ENCODE measurements at regions not wholly inside any gene's neighbourhood (a gene's known extent, or its start where the extent isn't known, plus 50 kb on each side); places are given as distances from the start of the nearest gene placed in this dataset.

GRCh38 chr7:17234398-17235031 lies 63.9 kb upstream of the AHR start:
- DNase-seq = no peak

DNA sequence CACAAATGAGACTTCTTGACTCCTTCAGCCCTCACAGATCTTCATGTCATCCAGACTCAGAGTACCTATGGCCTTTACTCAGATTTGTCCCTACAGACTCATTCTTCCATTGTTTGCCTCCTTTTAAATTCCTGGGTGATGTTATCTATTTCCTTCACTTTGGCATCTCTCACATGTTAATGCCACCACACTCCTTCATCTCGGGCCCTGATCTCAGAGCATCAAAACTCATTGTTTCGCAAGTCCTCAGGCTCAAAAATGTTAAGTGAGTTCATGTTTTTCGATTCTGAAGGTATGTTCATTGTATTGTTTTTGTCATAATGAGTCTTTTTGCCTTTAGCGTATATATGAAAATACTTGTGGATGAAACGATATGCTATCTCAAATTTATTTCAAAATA lies 62.3 kb upstream of the AHR start:
- DNase-seq = no peak

GRCh38 chr7:17236603-17237002 lies 61.8 kb upstream of the AHR start:
- no peak for DNase-seq

DNA sequence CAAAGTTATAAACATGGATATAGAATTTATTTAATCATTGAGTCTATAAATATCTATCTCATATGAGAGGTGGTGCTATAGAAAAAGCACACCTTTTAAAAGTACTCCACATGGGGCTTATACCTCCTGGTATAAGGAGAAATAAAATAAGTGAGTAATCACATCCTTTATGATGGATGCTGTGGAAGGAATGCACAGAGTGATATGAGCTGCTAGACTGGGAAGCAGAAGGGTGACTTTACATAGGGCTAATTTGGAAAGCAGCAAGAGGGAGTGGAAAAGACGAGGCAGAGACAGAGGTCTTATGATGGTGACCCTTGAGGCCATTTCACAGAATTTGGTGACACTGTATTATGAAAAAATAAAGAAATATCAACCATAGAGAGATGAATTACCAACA lies 59.4 kb upstream of the AHR start:
- no peak for DNase-seq

- no peak for DNase-seq
These were observed 58.5 kb upstream of the AHR start for GRCh38 chr7:17239683-17240521.

- DNase-seq = no peak
These were observed 55.9 kb upstream of the AHR start for GRCh38 chr7:17242504-17242903.

GRCh38 chr7:17244786-17245185 lies 53.7 kb upstream of the AHR start:
- no peak for DNase-seq

GRCh38 chr7:17247357-17247756 lies 51.1 kb upstream of the AHR start:
- no peak for DNase-seq

GRCh38 chr7:17248527-17248926 lies 49.9 kb upstream of the AHR start:
- DNase-seq = no peak
